Brain pericyte (primary cell): ENCODE measurements at regions not wholly inside any gene's neighbourhood (a gene's known extent, or its start where the extent isn't known, plus 50 kb on each side); places are given as distances from the start of the nearest gene placed in this dataset.
"Not testable (repeated sequence)": the region's sequence is repeated elsewhere in the genome, so short reads cannot be mapped to it uniquely, and the experiment has no call there.

Experiments used
- DNase-seq: peaks from one replicate; pipeline ENCODE4 v3.0.0-alpha.2; 2012; ENCODE audit warnings: low read depth, low spot score

GRCh38 chr2:111400598-111401253 is 280.0 kb downstream of the BCL2L11 start:
- DNase-seq: not testable (repeated sequence)

GRCh38 chr2:111401270-111402140 is 280.8 kb downstream of the BCL2L11 start:
- not testable (repeated sequence) for DNase-seq

- DNase-seq: not testable (repeated sequence)
Measured at GRCh38 chr2:111402450-111402849, 281.7 kb downstream of the BCL2L11 start.

- DNase-seq: not testable (repeated sequence)
Measured at GRCh38 chr2:111403287-111403686, 282.6 kb downstream of the BCL2L11 start.

GRCh38 chr2:111406616-111407015 is 285.9 kb downstream of the BCL2L11 start:
- DNase-seq: not testable (repeated sequence)

- not testable (repeated sequence) for DNase-seq
Measured at GRCh38 chr2:111407632-111408194, 287.0 kb downstream of the BCL2L11 start.

- not testable (repeated sequence) for DNase-seq
Measured at GRCh38 chr2:111410868-111411406, 290.2 kb downstream of the BCL2L11 start.

- DNase-seq: not testable (repeated sequence)
Measured at GRCh38 chr2:111411867-111412681, 291.4 kb downstream of the BCL2L11 start.

GRCh38 chr2:111412841-111413650 is 292.3 kb downstream of the BCL2L11 start:
- not testable (repeated sequence) for DNase-seq

GRCh38 chr2:111413950-111414349 is 293.2 kb downstream of the BCL2L11 start:
- not testable (repeated sequence) for DNase-seq

GRCh38 chr2:111415765-111416743 is 295.3 kb downstream of the BCL2L11 start:
- DNase-seq: not testable (repeated sequence)

GRCh38 chr2:111417026-111417425 is 296.3 kb downstream of the BCL2L11 start:
- DNase-seq: not testable (repeated sequence)

- not testable (repeated sequence) for DNase-seq
Measured at GRCh38 chr2:111418091-111418875, 297.6 kb downstream of the BCL2L11 start.

- not testable (repeated sequence) for DNase-seq
Measured at GRCh38 chr2:111420074-111420473, 299.4 kb downstream of the BCL2L11 start.

- DNase-seq: not testable (repeated sequence)
Measured at GRCh38 chr2:111420835-111421234, 300.1 kb downstream of the BCL2L11 start.

- not testable (repeated sequence) for DNase-seq
Measured at GRCh38 chr2:111421949-111422348, 301.2 kb downstream of the BCL2L11 start.

GRCh38 chr2:111422562-111422961 is 301.8 kb downstream of the BCL2L11 start:
- DNase-seq: not testable (repeated sequence)

- not testable (repeated sequence) for DNase-seq
Measured at GRCh38 chr2:111423184-111423583, 302.5 kb downstream of the BCL2L11 start.
